ENCODE measurements at regions not wholly inside any gene's neighbourhood (a gene's known extent, or its start where the extent isn't known, plus 50 kb on each side); places are given as distances from the start of the nearest gene placed in this dataset.

GRCh38 chr2:83844490-83844889, 614.6 kb downstream of the SUCLG1 start:
- Histone ChIP-seq H2AFZ (ENCODE audit: low read length) (no peak overlapping the region), H3K9me3 (replicated peaks; ENCODE audit: insufficient read depth, low read length) (no peaks in the 10 kb centered on the region), H3K27me3 (replicated peaks; ENCODE audit: insufficient read depth, low read length) (no peaks in the 10 kb centered on the region), H3K9me2 (replicated peaks; ENCODE audit: insufficient read depth, low read length) (no peaks in the 10 kb centered on the region), H3K9ac (ENCODE audit: low read length) (no peak overlapping the region), H3K4me1 (ENCODE audit: low read length) (no peaks in the 10 kb centered on the region), H3K36me3 (replicated peaks; ENCODE audit: insufficient read depth, low read length) (no peaks in the 10 kb centered on the region), H4K20me1 (ENCODE audit: insufficient read depth, low read length) (no peaks in the 10 kb centered on the region), H3K4me3 (ENCODE audit: low read length) (no peak overlapping the region), H3K79me2 (ENCODE audit: low read length) (no peaks in the 10 kb centered on the region), H3F3A (ENCODE audit: insufficient read depth, low read length) (no peaks in the 10 kb centered on the region), H3K27ac (ENCODE audit: low read length) (no peak overlapping the region), H3K4me2 (ENCODE audit: low read depth, low read length) (no peak overlapping the region)
- DNase-seq = no peak
- no peak for TF ChIP-seq CTCF (IDR thresholded peaks at IDR 0.05; ENCODE audit: low read length)

GRCh38 chr2:83842421-83842820, 616.7 kb downstream of the SUCLG1 start:
- Histone ChIP-seq H3K36me3 (replicated peaks; ENCODE audit: insufficient read depth, low read length) (no peaks in the 10 kb centered on the region), H3K4me1 (ENCODE audit: low read length) (no peaks in the 10 kb centered on the region), H2AFZ (ENCODE audit: low read length) (no peak overlapping the region), H3K4me3 (ENCODE audit: low read length) (no peak overlapping the region), H3F3A (ENCODE audit: insufficient read depth, low read length) (no peaks in the 10 kb centered on the region), H4K20me1 (ENCODE audit: insufficient read depth, low read length) (no peaks in the 10 kb centered on the region), H3K27ac (ENCODE audit: low read length) (no peak overlapping the region), H3K27me3 (replicated peaks; ENCODE audit: insufficient read depth, low read length) (no peaks in the 10 kb centered on the region), H3K9me3 (replicated peaks; ENCODE audit: insufficient read depth, low read length) (no peaks in the 10 kb centered on the region), H3K79me2 (ENCODE audit: low read length) (no peaks in the 10 kb centered on the region), H3K9ac (ENCODE audit: low read length) (no peak overlapping the region), H3K4me2 (ENCODE audit: low read depth, low read length) (no peak overlapping the region), H3K9me2 (replicated peaks; ENCODE audit: insufficient read depth, low read length) (no peaks in the 10 kb centered on the region)
- no peak for DNase-seq
- TF ChIP-seq CTCF (IDR thresholded peaks at IDR 0.05; ENCODE audit: low read length) (no peak), EZH2 (optimal IDR thresholded peaks at IDR 0.05; ENCODE audit: low read depth, low read length) (no peak), EZH2phosphoT487 (IDR thresholded peaks at IDR 0.05; ENCODE audit: low read length) (no peak)

- Histone ChIP-seq H3K27ac (ENCODE audit: low read length) (no peak overlapping the region), H3F3A (ENCODE audit: insufficient read depth, low read length) (no peaks in the 10 kb centered on the region), H3K79me2 (ENCODE audit: low read length) (no peaks in the 10 kb centered on the region), H3K4me3 (ENCODE audit: low read length) (no peak overlapping the region), H2AFZ (ENCODE audit: low read length) (no peak overlapping the region), H3K27me3 (replicated peaks; ENCODE audit: insufficient read depth, low read length) (no peaks in the 10 kb centered on the region), H3K4me1 (ENCODE audit: low read length) (no peaks in the 10 kb centered on the region), H3K4me2 (ENCODE audit: low read depth, low read length) (no peak overlapping the region), H3K9me2 (replicated peaks; ENCODE audit: insufficient read depth, low read length) (no peaks in the 10 kb centered on the region), H3K9ac (ENCODE audit: low read length) (no peak overlapping the region), H3K36me3 (replicated peaks; ENCODE audit: insufficient read depth, low read length) (no peaks in the 10 kb centered on the region), H3K9me3 (replicated peaks; ENCODE audit: insufficient read depth, low read length) (no peaks in the 10 kb centered on the region), H4K20me1 (ENCODE audit: insufficient read depth, low read length) (no peaks in the 10 kb centered on the region)
- TF ChIP-seq CTCF (IDR thresholded peaks at IDR 0.05; ENCODE audit: low read length) (no peak), EZH2phosphoT487 (IDR thresholded peaks at IDR 0.05; ENCODE audit: low read length) (no peak), EZH2 (optimal IDR thresholded peaks at IDR 0.05; ENCODE audit: low read depth, low read length) (no peak)
- DNase-seq = no peak
Measured at GRCh38 chr2:83837823-83838222, 621.3 kb downstream of the SUCLG1 start.

GRCh38 chr2:83827618-83828017, 631.5 kb downstream of the SUCLG1 start:
- no peak for DNase-seq

More at GRCh38 chr2:83827618-83828017, 631.5 kb downstream of the SUCLG1 start:
- Histone ChIP-seq H3K27me3 (replicated peaks; ENCODE audit: insufficient read depth, low read length) (no peaks in the 10 kb centered on the region), H3K4me1 (ENCODE audit: low read length) (no peaks in the 10 kb centered on the region), H3K4me2 (ENCODE audit: low read depth, low read length) (no peak overlapping the region), H3K4me3 (ENCODE audit: low read length) (no peak overlapping the region), H3K9me2 (replicated peaks; ENCODE audit: insufficient read depth, low read length) (no peaks in the 10 kb centered on the region), H2AFZ (ENCODE audit: low read length) (no peak overlapping the region), H4K20me1 (ENCODE audit: insufficient read depth, low read length) (no peaks in the 10 kb centered on the region), H3K9me3 (replicated peaks; ENCODE audit: insufficient read depth, low read length) (no peaks in the 10 kb centered on the region), H3K27ac (ENCODE audit: low read length) (no peak overlapping the region), H3K9ac (ENCODE audit: low read length) (no peak overlapping the region), H3K79me2 (ENCODE audit: low read length) (no peaks in the 10 kb centered on the region), H3K36me3 (replicated peaks; ENCODE audit: insufficient read depth, low read length) (no peaks in the 10 kb centered on the region), H3F3A (ENCODE audit: insufficient read depth, low read length) (no peaks in the 10 kb centered on the region)
- TF ChIP-seq CTCF (IDR thresholded peaks at IDR 0.05; ENCODE audit: low read length) (no peak), EZH2phosphoT487 (IDR thresholded peaks at IDR 0.05; ENCODE audit: low read length) (no peak), EZH2 (optimal IDR thresholded peaks at IDR 0.05; ENCODE audit: low read depth, low read length) (no peak)
